Ishikawa (cell line): ENCODE measurements at regions not wholly inside any gene's neighbourhood (a gene's known extent, or its start where the extent isn't known, plus 50 kb on each side); places are given as distances from the start of the nearest gene placed in this dataset.

Experiments used
- CEBPB ChIP-seq: IDR thresholded peaks from 2 replicates; pipeline ENCODE4 v1.6.1; 2012
- CREB1 ChIP-seq: IDR thresholded peaks from 2 replicates; pipeline ENCODE4 v1.6.1; 2012; ENCODE audit warnings: low read depth
- EGR1 ChIP-seq: IDR thresholded peaks from 2 replicates; pipeline ENCODE4 v1.6.1; 2012
- EP300 ChIP-seq: IDR thresholded peaks from 2 replicates; pipeline ENCODE4 v1.6.1; 2012; ENCODE audit warnings: borderline replicate concordance
- FOXM1 ChIP-seq: IDR thresholded peaks from 2 replicates; pipeline ENCODE4 v1.6.1; 2012; ENCODE audit warnings: low read depth, borderline replicate concordance
- MAX ChIP-seq: IDR thresholded peaks from 2 replicates; pipeline ENCODE4 v1.6.1; 2012
- NFIC ChIP-seq: IDR thresholded peaks from 2 replicates; pipeline ENCODE4 v1.6.1; 2012
- RAD21 ChIP-seq: IDR thresholded peaks from 2 replicates; pipeline ENCODE4 v1.6.1; 2012; ENCODE audit warnings: low read depth
- REST ChIP-seq: IDR thresholded peaks from 2 replicates; pipeline ENCODE4 v1.6.1; 2012; ENCODE audit warnings: low read depth, mild to moderate bottlenecking
- TAF1 ChIP-seq: IDR thresholded peaks from 2 replicates; pipeline ENCODE4 v1.6.1; 2012; ENCODE audit warnings: low read depth, mild to moderate bottlenecking
- TCF12 ChIP-seq: IDR thresholded peaks from 2 replicates; pipeline ENCODE4 v1.6.1; 2012; ENCODE audit warnings: low read depth
- TEAD4 ChIP-seq: IDR thresholded peaks from 2 replicates; pipeline ENCODE4 v1.6.1; 2012
- USF1 ChIP-seq: IDR thresholded peaks from 2 replicates; pipeline ENCODE4 v1.6.1; 2012
- YY1 ChIP-seq: IDR thresholded peaks from 2 replicates; pipeline ENCODE4 v1.6.1; 2012; ENCODE audit warnings: low read depth
- ZBTB7A ChIP-seq: IDR thresholded peaks from 2 replicates; pipeline ENCODE4 v1.6.1; 2012; ENCODE audit warnings: low read depth

- TF ChIP-seq EGR1 (no peak), TAF1 (no peak), MAX (no peak), TCF12 (no peak), ZBTB7A (no peak), USF1 (no peak), NFIC (no peak), RAD21 (no peak)
Measured at GRCh38 chr4:138028923-138029322, 213.2 kb downstream of the SLC7A11 start.

GRCh38 chr4:138021139-138021830 lies 220.9 kb downstream of the SLC7A11 start:
- TF ChIP-seq TCF12 (no peak), USF1 (no peak), TEAD4 (no peak), CEBPB (no peak), ZBTB7A (no peak), YY1 (no peak)

- TF ChIP-seq NFIC (no peak), YY1 (no peak), RAD21 (no peak), TCF12 (no peak), FOXM1 (no peak), CEBPB (no peak), MAX (no peak), REST (no peak), USF1 (no peak), ZBTB7A (no peak), TAF1 (no peak), CREB1 (no peak), TEAD4 (no peak), EP300 (no peak), EGR1 (no peak)
Measured at GRCh38 chr4:138014590-138015288, 227.4 kb downstream of the SLC7A11 start.

GRCh38 chr4:138013625-138014024 lies 228.5 kb downstream of the SLC7A11 start:
- TF ChIP-seq ZBTB7A (no peak), EGR1 (no peak), TAF1 (no peak), REST (no peak), RAD21 (no peak), NFIC (no peak), MAX (no peak), TCF12 (no peak), YY1 (no peak), CEBPB (no peak), TEAD4 (no peak)

- TF ChIP-seq RAD21 (no peak), FOXM1 (no peak)
Measured at GRCh38 chr4:138010639-138011038, 231.5 kb downstream of the SLC7A11 start.

- TF ChIP-seq TCF12 (no peak), MAX (no peak), EGR1 (no peak), EP300 (no peak), CEBPB (no peak), TEAD4 (no peak), REST (no peak), USF1 (no peak), TAF1 (no peak), RAD21 (no peak), NFIC (no peak), YY1 (no peak), ZBTB7A (no peak), CREB1 (no peak), FOXM1 (no peak)
Measured at GRCh38 chr4:138007572-138007971, 234.6 kb downstream of the SLC7A11 start.
